Keratinocyte (primary cell): ENCODE measurements at regions not wholly inside any gene's neighbourhood (a gene's known extent, or its start where the extent isn't known, plus 50 kb on each side); places are given as distances from the start of the nearest gene placed in this dataset.

Source experiments
- DNase-seq: peaks from one replicate; pipeline ENCODE4 v3.0.0-alpha.2; 2011; ENCODE audit warnings: low read depth, missing footprints, low spot score
- FAIRE-seq: peaks from 2 replicates; lab custom pipeline; 2011; peaks lifted over from hg19 to GRCh38; lab: Jason Lieb, UNC
- H2AFZ ChIP-seq: 2 replicates; pipeline ENCODE4 v1.6.0; 2012; ENCODE audit warnings: low read length, control low read depth, inconsistent platforms; ENCODE audit not compliant: control insufficient read depth
- H3K27ac ChIP-seq: 2 replicates; pipeline ENCODE4 v1.5.1; 2011; ENCODE audit warnings: low read length; ENCODE audit not compliant: control insufficient read depth, insufficient read depth
- H3K27me3 ChIP-seq: 3 replicates; pipeline ENCODE4 v1.6.0; 2011; ENCODE audit warnings: low read length; ENCODE audit not compliant: control insufficient read depth, insufficient read depth; ENCODE audit errors: extremely low read depth
- H3K36me3 ChIP-seq, 2 experiments: 2 replicates in 1 of 2; 3 replicates in 1 of 2; pipeline ENCODE4 v1.5.1; 2011; ENCODE audit warnings: low read length in 2 of 2, mild to moderate bottlenecking in 1 of 2; ENCODE audit not compliant: control insufficient read depth in 2 of 2, insufficient read depth in 2 of 2; ENCODE audit errors: extremely low read depth in 1 of 2
- H3K4me1 ChIP-seq: 3 replicates; pipeline ENCODE4 v1.5.1; 2011; ENCODE audit warnings: low read length; ENCODE audit not compliant: control insufficient read depth, insufficient read depth; ENCODE audit errors: extremely low read depth
- H3K4me2 ChIP-seq: 3 replicates; pipeline ENCODE4 v1.6.0; 2011; ENCODE audit warnings: low read depth, low read length; ENCODE audit not compliant: control insufficient read depth, insufficient read depth; ENCODE audit errors: extremely low read depth
- H3K4me3 ChIP-seq, 3 experiments: fragments of 200-600 bp in 1 of 3; sonication (generic) in 1 of 3; 2 replicates in 2 of 3; 3 replicates in 1 of 3; pipeline ENCODE4 v1.5.1; 2011 to 2016; ENCODE audit warnings: low read length in 3 of 3, mild to moderate bottlenecking in 3 of 3, control low read depth in 2 of 3, inconsistent platforms in 1 of 3, low read depth in 1 of 3, mixed read lengths in 1 of 3, mixed run types in 1 of 3, moderate library complexity in 1 of 3; ENCODE audit not compliant: control insufficient read depth in 2 of 3, insufficient read depth in 2 of 3; ENCODE audit errors: extremely low read depth in 1 of 3
- H3K79me2 ChIP-seq: 2 replicates; pipeline ENCODE4 v1.6.0; 2012; ENCODE audit warnings: low read length; ENCODE audit not compliant: control insufficient read depth, insufficient read depth
- H3K9ac ChIP-seq: 3 replicates; pipeline ENCODE4 v1.6.0; 2011; ENCODE audit warnings: low read length; ENCODE audit not compliant: control insufficient read depth, insufficient read depth; ENCODE audit errors: extremely low read depth
- H3K9me1 ChIP-seq: 3 replicates; pipeline ENCODE4 v1.6.0; 2011; ENCODE audit warnings: low read length; ENCODE audit not compliant: control insufficient read depth, insufficient read depth; ENCODE audit errors: extremely low read depth
- H3K9me3 ChIP-seq: 2 replicates; pipeline ENCODE4 v1.5.1; 2012; ENCODE audit warnings: low read depth, low read length; ENCODE audit not compliant: control insufficient read depth
- H4K20me1 ChIP-seq: 3 replicates; pipeline ENCODE4 v1.6.0; 2011; ENCODE audit warnings: low read length; ENCODE audit not compliant: control insufficient read depth, insufficient read depth; ENCODE audit errors: extremely low read depth
- CTCF ChIP-seq, 3 experiments: IDR thresholded peaks in 1 of 3; conservative IDR thresholded peaks in 1 of 3; optimal IDR thresholded peaks in 1 of 3; 2 replicates in 2 of 3; 3 replicates in 1 of 3; pipeline versions ENCODE3 to v1.5.1; 2011; ENCODE audit warnings: low read length in 3 of 3, mild to moderate bottlenecking in 3 of 3, moderate library complexity in 2 of 3, control low read depth in 1 of 3, inconsistent platforms in 1 of 3; ENCODE audit not compliant: insufficient read depth in 2 of 3; ENCODE audit errors: extremely low read depth in 1 of 3
- EZH2 ChIP-seq: IDR thresholded peaks from one replicate; pipeline ENCODE4 v1.6.1; 2012; ENCODE audit warnings: inconsistent platforms, mild to moderate bottlenecking, low read length, moderate library complexity
- dilution Hi-C: fragments of 300-500 bp; cut with MboI; formaldehyde crosslinking; loops from one replicate; pipeline ENCODE4 v1.7.0; 2020; ENCODE audit warnings: low sequenced_read_pairs; ENCODE audit not compliant: extremely low pct_ligation_motif_present

GRCh38 chr5:101515721-101516120 is 612.6 kb upstream of the ST8SIA4 start:
- Histone ChIP-seq H3K79me2 (no peaks in the 10 kb centered on the region), H3K27ac (no peak overlapping the region), H3K36me3 (no peaks in the 10 kb centered on the region), H3K9me3 (no peaks in the 10 kb centered on the region), H3K4me2 (no peak overlapping the region), H3K27me3 (no peaks in the 10 kb centered on the region), H3K9ac (no peak overlapping the region), H3K9me1 (no peaks in the 10 kb centered on the region), H2AFZ (no peak overlapping the region), H3K4me3 (no peak overlapping the region), H3K4me1 (no peaks in the 10 kb centered on the region), H4K20me1 (no peaks in the 10 kb centered on the region)
- FAIRE-seq, result no peak
- TF ChIP-seq EZH2 (no peak), CTCF (optimal IDR thresholded peaks at IDR 0.05 in 1 of 3, IDR thresholded peaks at IDR 0.05 in 1 of 3, conservative IDR thresholded peaks at IDR 0.05 in 1 of 3; ENCODE audit: extremely low read depth in 1 of 3, insufficient read depth in 2 of 3, low read length in 3 of 3) (no peak)
- no peak for DNase-seq
- dilution Hi-C loops, result no loop called here

GRCh38 chr5:101505891-101506570 is 602.9 kb upstream of the ST8SIA4 start:
- dilution Hi-C loops, result no loop called here
- DNase-seq (no peak), FAIRE-seq (no peak)
- H3K9ac ChIP-seq, result no peak overlapping the region
- no peaks in the 10 kb centered on the region for H3K36me3 ChIP-seq
- H4K20me1 ChIP-seq, result no peaks in the 10 kb centered on the region
- no peaks in the 10 kb centered on the region for H3K79me2 ChIP-seq
- H3K9me1 ChIP-seq, result no peaks in the 10 kb centered on the region
- no peak overlapping the region for H3K4me2 ChIP-seq
- no peaks in the 10 kb centered on the region for H3K4me1 ChIP-seq
- no peak overlapping the region for H3K4me3 ChIP-seq
- no peak for TF ChIP-seq EZH2
- no peak for TF ChIP-seq CTCF (optimal IDR thresholded peaks at IDR 0.05 in 1 of 3, IDR thresholded peaks at IDR 0.05 in 1 of 3, conservative IDR thresholded peaks at IDR 0.05 in 1 of 3; ENCODE audit: extremely low read depth in 1 of 3, insufficient read depth in 2 of 3, low read length in 3 of 3)
- no peaks in the 10 kb centered on the region for H3K9me3 ChIP-seq
- H3K27me3 ChIP-seq, result no peaks in the 10 kb centered on the region
- H3K27ac ChIP-seq, result no peak overlapping the region
- H2AFZ ChIP-seq, result no peak overlapping the region
